ENCODE measurements at regions not wholly inside any gene's neighbourhood (a gene's known extent, or its start where the extent isn't known, plus 50 kb on each side); places are given as distances from the start of the nearest gene placed in this dataset.

DNA sequence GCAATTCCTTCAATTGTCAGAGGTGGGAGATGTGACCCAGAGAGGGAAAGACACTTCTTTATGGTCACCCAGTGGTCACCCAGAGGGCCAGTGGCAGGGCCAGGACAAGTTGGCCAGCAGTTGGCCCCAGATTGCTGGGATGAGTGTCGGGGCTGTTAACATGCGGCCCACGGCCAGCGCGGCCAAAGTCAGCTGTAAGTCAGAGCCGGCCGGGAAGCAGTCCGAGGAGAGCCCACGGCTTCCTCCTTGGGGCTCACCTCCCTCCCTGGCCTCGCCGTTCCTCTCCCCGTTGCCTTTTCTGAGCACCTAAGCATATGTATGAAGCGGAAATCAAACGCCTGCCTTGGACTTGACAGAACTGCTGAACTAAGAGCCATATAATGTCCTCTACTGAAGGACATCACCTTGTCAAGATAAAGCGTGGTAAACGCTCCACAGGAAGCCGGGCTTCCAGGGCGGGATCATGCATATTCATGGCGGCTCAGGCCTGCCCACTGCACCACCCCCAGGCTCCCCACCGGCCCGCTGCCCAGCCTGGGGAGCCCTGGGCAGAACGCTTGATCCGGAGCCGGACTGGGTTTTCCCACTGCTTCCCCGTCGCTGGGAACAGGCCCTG, 245.4 kb upstream of the POU3F1 start (continued):
- TF ChIP-seq PTRF (tag; IDR thresholded peaks at IDR 0.05) (no peak), NELFE (IDR thresholded peaks at IDR 0.05; ENCODE audit: insufficient read depth, insufficient read length) (no peak), CBX2 (IDR thresholded peaks at IDR 0.05; ENCODE audit: insufficient read depth, low read length, poor library complexity, severe bottlenecking) (no peak), ZNF780A (CRISPR knock-in tag; IDR thresholded peaks at IDR 0.05) (no peak), ZNF311 (CRISPR knock-in tag; IDR thresholded peaks at IDR 0.05) (no peak), SRSF1 (IDR thresholded peaks at IDR 0.05; ENCODE audit: low read depth, low read length) (no peak), CREB3L1 (IDR thresholded peaks at IDR 0.05; ENCODE audit: borderline replicate concordance, low read depth) (no peak), RBFOX2 (IDR thresholded peaks at IDR 0.05; ENCODE audit: low read depth, low read length) (peak; percentile 79), POLR2A (conservative IDR thresholded peaks at IDR 0.05) (peak; percentile 79), EP300 (IDR thresholded peaks at IDR 0.05; ENCODE audit: low read length) (peak; percentile 23; the same call in 1 of the 2 replicates), PRMT5 (CRISPR knock-in tag; IDR thresholded peaks at IDR 0.05) (no peak), RBBP5 (IDR thresholded peaks at IDR 0.05; ENCODE audit: borderline replicate concordance, insufficient read depth, low read length, poor library complexity, severe bottlenecking) (no peak), HDAC2 (IDR thresholded peaks at IDR 0.05) (peak; percentile 62), ZNF785 (CRISPR knock-in tag; IDR thresholded peaks at IDR 0.05) (no peak), NFE2L1 (tag; IDR thresholded peaks at IDR 0.05; ENCODE audit: borderline replicate concordance, low read depth) (no peak), ZNF140 (CRISPR knock-in tag; IDR thresholded peaks at IDR 0.05) (no peak), UBTF (IDR thresholded peaks at IDR 0.05; ENCODE audit: borderline replicate concordance in 1 of 2, low read depth in 2 of 2, low read length in 2 of 2) (no peak), DDX20 (tag; IDR thresholded peaks at IDR 0.05; ENCODE audit: low read depth) (no peak), BCL6 (CRISPR knock-in tag; IDR thresholded peaks at IDR 0.05) (no peak), FOXJ3 (CRISPR knock-in tag; IDR thresholded peaks at IDR 0.05) (no peak), BACH1 (tag; IDR thresholded peaks at IDR 0.05) (no peak), TAL1 (IDR thresholded peaks at IDR 0.05) (no peak), IRF2 (CRISPR knock-in tag; IDR thresholded peaks at IDR 0.05) (no peak), HMG20A (CRISPR knock-in tag; conservative IDR thresholded peaks at IDR 0.05) (no peak)
- TF ChIP-seq, protein P1, sequence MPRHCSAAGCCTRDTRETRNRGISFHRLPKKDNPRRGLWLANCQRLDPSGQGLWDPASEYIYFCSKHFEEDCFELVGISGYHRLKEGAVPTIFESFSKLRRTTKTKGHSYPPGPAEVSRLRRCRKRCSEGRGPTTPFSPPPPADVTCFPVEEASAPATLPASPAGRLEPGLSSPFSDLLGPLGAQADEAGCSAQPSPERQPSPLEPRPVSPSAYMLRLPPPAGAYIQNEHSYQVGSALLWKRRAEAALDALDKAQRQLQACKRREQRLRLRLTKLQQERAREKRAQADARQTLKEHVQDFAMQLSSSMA (CRISPR knock-in tag; IDR thresholded peaks at IDR 0.05): no peak

Measured in K562 (cell line).